ENCODE measurements at regions not wholly inside any gene's neighbourhood (a gene's known extent, or its start where the extent isn't known, plus 50 kb on each side); places are given as distances from the start of the nearest gene placed in this dataset.
A peak's percentile ranks its signal among the peaks of the same experiment; 100 is the strongest.

GRCh38 chr12:41904041-41904440 is 240.6 kb downstream of the GXYLT1 start:
- ChIA-PET POLR2A (no interaction called here), CTCF (no interaction called here)
- Mint-ChIP-seq H3K4me1 (peaks cover 48% of the 10 kb centered on the region), H3K27ac (no peak overlapping the region), H3K4me3 (no peak overlapping the region), H3K9me3 (peaks cover 4% of the 10 kb centered on the region), H3K36me3 (no peaks in the 10 kb centered on the region), H3K27me3 (ENCODE audit: low read depth) (no peaks in the 10 kb centered on the region)
- ATAC-seq (no peak), DNase-seq (ENCODE audit: low spot score) (no peak)
- TF ChIP-seq ZNF671 (CRISPR knock-in tag; IDR thresholded peaks at IDR 0.05) (no peak), SMAD4 (CRISPR knock-in tag; IDR thresholded peaks at IDR 0.05) (no peak), PREB (CRISPR knock-in tag; IDR thresholded peaks at IDR 0.05; ENCODE audit: borderline replicate concordance) (no peak), ATF3 (CRISPR knock-in tag; conservative IDR thresholded peaks at IDR 0.05) (no peak), NFE2L1 (CRISPR knock-in tag; IDR thresholded peaks at IDR 0.05) (no peak), ZNF512 (CRISPR knock-in tag; IDR thresholded peaks at IDR 0.05; ENCODE audit: borderline replicate concordance) (no peak)

GRCh38 chr12:41903014-41903708 is 241.5 kb downstream of the GXYLT1 start:
- Mint-ChIP-seq H3K4me1 (peaks cover 45% of the 10 kb centered on the region), H3K36me3 (no peaks in the 10 kb centered on the region), H3K27ac (no peak overlapping the region; the same call in 1 of the 2 replicates), H3K27me3 (ENCODE audit: low read depth) (no peaks in the 10 kb centered on the region), H3K9me3 (peaks cover 8% of the 10 kb centered on the region), H3K4me3 (no peak overlapping the region)
- TF ChIP-seq ZNF416 (CRISPR knock-in tag; IDR thresholded peaks at IDR 0.05) = no peak
- no peak for TF ChIP-seq USF1 (CRISPR knock-in tag; IDR thresholded peaks at IDR 0.05)
- TF ChIP-seq ZMAT4 (CRISPR knock-in tag; IDR thresholded peaks at IDR 0.05) = no peak
- no peak for TF ChIP-seq JAZF1 (CRISPR knock-in tag; IDR thresholded peaks at IDR 0.05)
- TF ChIP-seq HMGA2 (CRISPR knock-in tag; IDR thresholded peaks at IDR 0.05) = 0 out of 2 replicates have a peak, but pooled peaks have one; percentile 10
- no peak for TF ChIP-seq ELF4 (CRISPR knock-in tag; IDR thresholded peaks at IDR 0.05; ENCODE audit: low read depth)
- ATAC-seq (no peak), DNase-seq (ENCODE audit: low spot score) (no peak)
- ChIA-PET POLR2A (no interaction called here), CTCF (no interaction called here)

- Mint-ChIP-seq H3K27me3 (ENCODE audit: low read depth) (no peaks in the 10 kb centered on the region), H3K36me3 (no peaks in the 10 kb centered on the region)
- no peak for ATAC-seq
- no peak for TF ChIP-seq MXD4 (CRISPR knock-in tag; IDR thresholded peaks at IDR 0.05; ENCODE audit: borderline replicate concordance)
- no peak for TF ChIP-seq ZNF263 (CRISPR knock-in tag; IDR thresholded peaks at IDR 0.05; ENCODE audit: low read depth)
- no peak for TF ChIP-seq NR1H2 (CRISPR knock-in tag; IDR thresholded peaks at IDR 0.05)
- TF ChIP-seq ARID4B (CRISPR knock-in tag; IDR thresholded peaks at IDR 0.05; ENCODE audit: borderline replicate concordance) = no peak
- TF ChIP-seq CREB1 (CRISPR knock-in tag; IDR thresholded peaks at IDR 0.05) = no peak
- no peak for TF ChIP-seq ZBTB43 (CRISPR knock-in tag; IDR thresholded peaks at IDR 0.05)
- TF ChIP-seq PRDM15 (CRISPR knock-in tag; IDR thresholded peaks at IDR 0.05) = no peak
These were observed 245.1 kb downstream of the GXYLT1 start for GRCh38 chr12:41899577-41899976.

More at GRCh38 chr12:41899577-41899976, 245.1 kb downstream of the GXYLT1 start:
- Mint-ChIP-seq H3K4me1 (peaks cover 15% of the 10 kb centered on the region), H3K27ac (no peak overlapping the region), H3K4me3 (no peak overlapping the region), H3K9me3 (peaks cover 12% of the 10 kb centered on the region)
- no peak for DNase-seq (ENCODE audit: low spot score)
- ChIA-PET CTCF (no interaction called here), POLR2A (no interaction called here)

All from WTC11 (cell line).